HG02870 (cell line): ENCODE measurements at regions not wholly inside any gene's neighbourhood (a gene's known extent, or its start where the extent isn't known, plus 50 kb on each side); places are given as distances from the start of the nearest gene placed in this dataset.
"Not testable (repeated sequence)": the region's sequence is repeated elsewhere in the genome, so short reads cannot be mapped to it uniquely, and the experiment has no call there.

Experiments used
- ATAC-seq: cut with Tn5 transposase; IDR thresholded peaks from one replicate; pipeline ENCODE4 v1.9.1; 2021; ENCODE audit warnings: mild to moderate bottlenecking, moderate library complexity; ENCODE audit not compliant: unreplicated experiment

GRCh38 chr7:131152766-131153165, 174.9 kb upstream of the MKLN1 start:
- ATAC-seq: no peak

GRCh38 chr7:131154380-131154779, 173.3 kb upstream of the MKLN1 start:
- no peak for ATAC-seq

- ATAC-seq: no peak
Observed at GRCh38 chr7:131157530-131158243, 170.0 kb upstream of the MKLN1 start.

- ATAC-seq: not testable (repeated sequence)
Observed at GRCh38 chr7:131158244-131158636, 169.4 kb upstream of the MKLN1 start.

- no peak for ATAC-seq
Observed at GRCh38 chr7:131159961-131160361, 167.7 kb upstream of the MKLN1 start.

GRCh38 chr7:131161103-131161502, 166.6 kb upstream of the MKLN1 start:
- no peak for ATAC-seq

GRCh38 chr7:131164025-131164925, 163.4 kb upstream of the MKLN1 start:
- ATAC-seq: no peak

GRCh38 chr7:131166066-131166465, 161.6 kb upstream of the MKLN1 start:
- ATAC-seq: no peak

- ATAC-seq: no peak
Observed at GRCh38 chr7:131170440-131171271, 157.0 kb upstream of the MKLN1 start.

- no peak for ATAC-seq
Observed at GRCh38 chr7:131173145-131173890, 154.4 kb upstream of the MKLN1 start.

- no peak for ATAC-seq
Observed at GRCh38 chr7:131174391-131174790, 153.3 kb upstream of the MKLN1 start.

GRCh38 chr7:131174855-131175254, 152.8 kb upstream of the MKLN1 start:
- no peak for ATAC-seq

- ATAC-seq: no peak
Observed at GRCh38 chr7:131182446-131183058, 145.1 kb upstream of the MKLN1 start.

- ATAC-seq: no peak
Observed at GRCh38 chr7:131183072-131183471, 144.6 kb upstream of the MKLN1 start.

- no peak for ATAC-seq
Observed at GRCh38 chr7:131183611-131184119, 144.0 kb upstream of the MKLN1 start.

GRCh38 chr7:131186816-131187215, 140.9 kb upstream of the MKLN1 start:
- no peak for ATAC-seq

GRCh38 chr7:131188367-131189339, 139.0 kb upstream of the MKLN1 start:
- peak; percentile 86 for ATAC-seq

GRCh38 chr7:131189488-131189887, 138.2 kb upstream of the MKLN1 start:
- no peak for ATAC-seq

- ATAC-seq: no peak
Observed at GRCh38 chr7:131190146-131190545, 137.5 kb upstream of the MKLN1 start.
